HG02623 (cell line): ENCODE measurements at regions not wholly inside any gene's neighbourhood (a gene's known extent, or its start where the extent isn't known, plus 50 kb on each side); places are given as distances from the start of the nearest gene placed in this dataset.

Experiments used
- ATAC-seq: cut with Tn5 transposase; IDR thresholded peaks from one replicate; pipeline ENCODE4 v1.9.1; 2021; ENCODE audit warnings: moderate library complexity; ENCODE audit not compliant: unreplicated experiment

DNA sequence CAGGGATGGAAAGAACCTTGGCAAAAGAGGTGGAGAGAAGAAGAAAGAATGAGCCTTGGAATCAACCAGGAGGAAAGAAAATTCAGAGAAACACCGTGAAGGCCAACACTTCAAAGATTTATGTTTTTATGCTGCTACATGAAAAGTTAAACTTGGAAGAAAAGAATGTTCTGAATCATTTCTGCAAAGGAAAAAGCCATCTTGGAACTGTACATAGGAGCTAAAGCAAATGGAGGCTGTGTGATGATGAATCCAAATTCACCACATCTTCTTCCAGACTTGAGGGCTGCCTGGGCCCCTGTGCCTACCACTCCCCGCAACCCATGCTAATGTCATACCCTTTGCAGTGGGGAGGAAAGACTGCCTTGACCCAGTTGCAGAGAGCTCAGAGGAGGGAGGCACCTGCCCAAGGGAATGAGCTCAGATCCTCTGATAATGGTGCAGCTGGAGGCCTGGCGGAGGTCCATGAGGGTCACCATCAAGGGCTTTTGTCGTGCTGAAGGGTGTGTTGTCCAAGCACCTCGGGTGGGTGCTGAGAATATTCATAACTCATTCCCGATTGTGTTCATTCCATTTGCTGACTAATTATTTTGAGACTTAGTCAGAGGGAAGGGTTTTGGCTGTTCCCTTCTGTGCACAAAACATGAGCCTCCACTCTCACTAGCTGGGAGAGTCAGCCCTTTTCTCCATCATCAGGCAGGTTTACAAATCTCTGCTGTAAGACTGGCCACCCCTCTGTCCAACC lies 245.8 kb upstream of the JAG1 start:
- ATAC-seq: no peak

DNA sequence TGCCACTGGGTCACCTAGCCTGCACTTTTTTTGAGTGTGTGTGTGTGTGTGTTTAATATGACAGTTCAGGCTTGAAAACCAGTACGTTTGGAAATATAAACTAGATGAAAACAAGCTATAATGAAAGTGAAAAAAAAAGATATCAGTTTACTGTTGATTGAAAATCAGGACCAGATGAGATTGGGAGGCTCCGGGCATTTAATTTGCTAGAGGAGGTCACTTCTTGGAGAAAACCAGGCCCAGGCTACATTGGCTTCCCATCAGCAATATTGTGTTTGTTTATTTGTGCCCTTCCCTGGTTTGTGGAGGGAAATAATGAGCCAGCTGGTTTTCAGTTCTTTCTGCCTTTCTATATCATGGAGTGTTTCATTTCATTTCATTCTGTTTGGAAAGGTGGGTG lies 246.6 kb upstream of the JAG1 start:
- ATAC-seq: no peak

DNA sequence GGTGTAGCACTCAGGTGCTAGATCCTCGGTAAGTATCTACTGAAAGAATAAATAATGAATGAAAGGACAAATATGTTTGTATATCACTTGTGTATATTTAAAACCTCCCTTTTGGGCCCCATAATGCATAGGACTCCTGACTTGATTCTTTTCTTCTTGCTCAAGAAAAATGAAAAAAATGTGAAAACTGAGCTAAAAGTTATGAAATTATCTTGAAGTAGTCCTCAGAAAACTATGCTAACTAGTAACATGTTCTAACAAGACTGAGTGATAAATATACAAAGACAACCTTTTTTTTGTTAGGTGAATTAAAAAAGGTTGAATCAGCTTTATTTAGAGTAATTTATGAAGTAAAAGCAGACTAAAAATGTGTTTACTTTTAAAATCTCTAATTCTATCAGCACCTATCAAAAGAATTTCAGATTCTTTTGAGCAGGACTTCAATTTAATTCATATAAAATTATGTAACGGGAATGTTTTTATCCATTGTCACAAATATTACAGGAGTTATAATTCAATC lies 247.8 kb upstream of the JAG1 start:
- ATAC-seq: no peak

DNA sequence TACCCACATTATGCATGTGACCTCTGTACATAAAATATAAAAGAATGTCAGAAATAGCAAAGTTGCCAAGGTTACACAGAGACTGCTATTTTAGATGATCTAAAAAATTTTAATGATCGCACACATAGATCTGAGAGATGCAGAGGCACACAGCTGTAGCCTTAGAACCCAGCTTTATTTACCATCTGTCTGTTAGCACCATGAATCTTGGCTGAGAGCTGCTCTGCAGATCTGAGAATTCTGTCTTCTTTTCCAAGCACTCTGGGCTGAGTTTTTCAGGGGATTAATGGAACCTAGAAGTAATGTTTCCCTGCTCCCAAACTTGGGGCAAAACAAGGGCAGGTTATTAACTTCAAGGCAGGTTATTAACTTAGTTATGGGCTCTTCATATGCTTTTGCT lies 248.7 kb upstream of the JAG1 start:
- ATAC-seq: no peak

DNA sequence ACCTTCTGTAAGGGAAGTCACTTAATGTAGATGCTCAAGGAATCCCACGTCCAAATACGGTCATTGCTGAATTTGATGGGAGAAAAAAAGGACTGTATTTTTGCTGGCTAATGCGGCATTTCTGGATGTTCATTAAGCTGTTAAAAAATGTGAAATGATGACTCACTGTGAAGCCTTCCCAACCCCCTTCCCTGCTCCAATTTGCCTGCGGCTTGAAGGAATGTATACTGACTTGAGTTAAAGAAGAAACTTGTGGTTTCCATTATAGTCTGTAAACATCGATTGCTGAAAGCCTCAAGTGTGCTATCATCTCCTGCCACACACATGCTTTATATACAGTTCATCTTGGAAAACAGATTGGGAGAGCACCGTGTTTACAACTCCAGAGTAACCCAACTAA lies 249.1 kb upstream of the JAG1 start:
- ATAC-seq: no peak

DNA sequence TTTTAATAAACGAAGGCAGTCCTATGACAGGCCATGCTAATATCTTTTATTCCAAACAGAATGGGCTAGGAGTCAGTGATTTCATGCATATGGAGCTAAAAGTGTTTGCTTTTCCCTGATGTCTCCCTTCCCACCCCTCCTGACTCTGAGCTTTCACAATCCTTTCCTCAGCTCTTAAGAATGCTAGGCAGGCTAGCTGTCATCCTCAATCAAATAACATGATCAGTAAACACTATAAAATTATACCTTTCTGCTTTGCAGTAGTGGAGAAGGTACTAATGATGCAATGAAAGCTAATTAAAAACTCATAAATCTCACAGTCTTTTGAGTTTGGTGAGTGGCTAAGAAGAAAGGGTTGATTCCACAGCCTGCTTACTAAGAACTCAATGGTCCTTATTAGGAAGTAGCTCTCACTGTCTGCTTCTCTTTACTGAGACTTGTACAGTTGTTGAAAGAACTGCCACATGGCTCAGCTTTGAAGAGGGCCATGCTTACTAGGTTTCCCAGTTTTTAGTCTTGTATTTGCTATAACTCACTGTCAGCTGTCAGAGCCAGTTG lies 250.9 kb upstream of the JAG1 start:
- no peak for ATAC-seq

DNA sequence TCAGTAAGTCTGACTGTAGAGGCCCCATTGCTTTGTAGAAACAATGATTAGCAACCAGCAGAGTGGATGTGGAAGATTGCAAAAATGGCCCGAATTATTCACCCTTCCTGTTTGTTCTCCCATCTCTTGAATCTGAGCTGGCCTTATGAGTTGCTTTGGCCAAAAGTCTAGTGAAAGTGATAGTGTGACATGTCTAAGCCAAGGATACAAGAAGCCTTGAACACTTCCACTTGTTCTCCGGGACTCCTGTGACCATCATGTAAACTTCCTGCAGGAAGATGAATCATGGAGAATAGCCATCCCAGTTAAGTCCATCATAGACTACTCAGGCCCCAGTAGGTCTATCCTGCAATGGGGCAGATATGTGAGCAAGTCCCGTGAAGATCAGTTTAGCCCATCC lies 252.0 kb upstream of the JAG1 start:
- no peak for ATAC-seq

DNA sequence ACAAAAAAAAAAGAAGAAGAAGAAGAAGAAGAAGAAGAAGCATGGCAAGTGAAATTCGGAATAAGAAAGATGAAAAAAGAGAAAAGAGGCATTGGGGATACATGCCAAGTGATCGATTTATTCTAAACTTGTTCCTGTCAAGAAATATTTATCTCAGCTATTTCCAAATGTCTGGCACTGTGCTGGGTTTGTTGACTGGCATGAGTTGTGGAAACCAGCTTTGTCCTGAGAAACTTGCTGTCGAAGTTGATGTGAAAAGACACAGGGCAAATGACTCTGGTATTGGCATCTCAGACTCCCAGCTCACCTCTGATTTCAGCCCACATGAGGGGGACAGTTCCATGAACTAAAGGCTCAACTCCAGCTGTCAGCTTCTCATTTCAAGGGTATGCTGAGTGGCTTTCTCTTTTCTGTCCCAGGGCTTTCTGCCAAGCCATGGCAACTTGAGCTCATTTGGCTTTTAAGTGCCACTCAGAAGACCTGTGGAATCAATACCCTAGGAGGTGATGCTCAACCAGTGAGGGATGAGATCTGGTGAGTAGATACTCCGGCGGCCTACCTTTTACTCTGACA lies 253.3 kb upstream of the JAG1 start:
- ATAC-seq: no peak

DNA sequence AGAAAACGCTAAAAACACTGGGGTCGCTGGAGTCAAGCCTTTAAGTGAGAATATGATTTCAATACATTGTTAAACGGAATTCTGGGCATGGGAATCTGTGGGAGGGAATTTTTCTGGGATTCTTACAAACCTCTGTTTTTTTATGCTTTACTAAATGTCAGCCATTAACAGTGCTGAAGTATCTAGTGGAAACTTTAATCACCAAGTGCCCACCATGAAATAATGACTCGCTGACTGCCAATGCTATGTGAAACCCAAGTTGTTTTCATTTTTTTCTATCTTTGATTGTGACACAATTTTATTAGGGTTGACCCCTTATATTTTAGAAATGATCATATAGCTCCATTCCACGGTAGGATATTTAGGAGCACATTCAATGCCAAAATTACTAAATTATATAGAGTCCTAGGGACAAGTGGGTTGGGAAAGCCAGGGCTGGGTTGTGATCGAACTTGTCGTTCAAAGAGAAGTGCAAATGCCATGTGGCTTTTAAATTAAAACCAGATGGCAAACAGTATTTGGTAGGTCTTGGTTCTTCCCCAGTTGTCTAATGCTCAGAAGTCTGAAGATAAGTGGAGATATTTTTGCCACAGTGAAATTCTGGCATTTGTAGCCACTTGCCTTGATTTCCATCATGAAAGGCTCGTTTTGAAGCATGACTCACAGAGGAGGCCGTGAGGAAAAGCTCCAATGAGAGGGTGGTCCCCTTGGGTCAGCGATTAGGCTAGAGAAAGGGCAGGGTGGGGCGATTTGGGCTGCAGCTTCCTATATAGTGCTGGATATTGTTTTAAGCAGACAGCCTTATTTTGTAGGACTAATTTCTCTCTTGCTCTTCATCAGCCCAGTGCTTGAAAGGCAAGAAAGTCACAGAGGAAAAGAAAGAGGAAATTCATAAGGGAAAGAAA lies 254.4 kb upstream of the JAG1 start:
- no peak for ATAC-seq

DNA sequence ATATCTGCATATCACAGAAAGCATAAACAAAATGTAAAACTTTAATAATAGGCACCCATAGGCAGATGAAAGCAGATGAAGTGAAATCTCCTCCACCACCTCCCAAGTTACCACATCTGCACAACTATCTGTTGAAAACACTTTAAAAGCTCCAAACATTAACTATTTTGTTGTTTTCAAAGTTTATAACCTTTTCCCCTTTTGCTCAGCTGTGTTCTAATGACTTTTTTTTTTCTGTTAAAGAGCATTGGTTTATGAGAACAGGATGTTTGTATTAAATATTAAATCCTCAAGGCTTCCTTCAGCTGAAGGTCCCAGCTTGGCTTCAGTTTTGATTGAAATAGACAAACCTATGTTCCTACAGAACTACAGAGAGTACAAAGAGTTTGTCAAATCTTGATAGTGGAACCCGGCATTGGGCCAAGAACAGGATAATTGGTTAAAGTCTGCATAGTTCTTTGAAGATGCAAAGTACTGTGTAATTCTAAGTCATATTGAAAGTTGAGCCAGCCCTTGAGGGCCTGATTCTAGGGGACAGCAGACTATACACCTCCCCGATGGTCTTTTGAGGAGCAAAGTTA lies 255.1 kb upstream of the JAG1 start:
- ATAC-seq: no peak

DNA sequence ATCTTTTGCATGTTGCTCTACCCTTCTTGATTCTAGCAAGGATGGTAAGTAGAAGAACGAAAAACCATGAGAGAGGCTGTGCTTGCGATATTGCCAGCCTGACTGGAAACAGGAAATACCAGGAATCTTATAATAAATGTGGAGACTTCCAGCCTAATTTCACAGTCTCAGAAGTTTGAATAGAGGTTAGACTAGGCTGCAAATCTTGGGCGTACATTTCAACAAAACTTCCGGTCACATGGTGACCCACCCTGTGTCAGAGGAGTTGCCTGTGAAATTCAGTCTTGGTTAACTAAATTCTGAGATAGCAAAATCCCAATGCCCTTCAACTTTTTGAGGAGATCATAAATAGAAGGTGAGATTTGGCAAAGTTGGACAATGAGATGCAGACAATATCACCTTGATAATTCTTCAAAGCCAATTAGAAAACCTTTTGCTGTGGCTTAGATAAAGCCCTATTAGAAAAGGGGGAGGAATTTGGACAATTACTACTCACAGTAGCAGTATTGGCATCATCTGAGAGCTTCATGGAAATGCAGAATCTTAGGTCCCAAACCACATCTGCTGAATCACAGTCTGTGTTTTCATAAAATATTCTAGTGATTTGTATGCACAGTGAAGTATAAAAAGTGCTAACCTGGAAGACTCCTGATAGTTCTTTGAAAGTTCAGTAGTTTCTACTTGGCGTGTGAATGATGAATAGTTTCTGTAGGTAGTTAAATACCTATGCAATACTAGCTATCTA lies 262.0 kb upstream of the JAG1 start:
- no peak for ATAC-seq

DNA sequence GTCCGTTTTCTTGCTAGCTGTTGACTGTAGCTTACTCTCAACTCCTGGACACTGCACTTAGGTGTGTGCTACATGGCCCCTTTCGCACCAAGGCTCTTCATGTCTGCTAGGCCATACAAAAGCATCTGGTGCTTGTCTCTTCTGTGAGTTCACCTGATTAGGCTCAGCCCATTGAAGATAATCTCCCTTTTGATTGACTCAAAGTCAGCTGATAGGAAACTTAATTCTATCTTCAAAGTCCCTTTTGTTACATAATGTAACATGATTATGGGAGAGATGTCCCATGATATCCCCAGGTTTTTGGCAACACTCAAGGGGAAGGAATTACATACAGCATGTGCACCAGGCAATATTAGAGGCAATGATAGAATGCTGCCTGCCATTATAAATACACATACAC lies 263.0 kb upstream of the JAG1 start:
- no peak for ATAC-seq

DNA sequence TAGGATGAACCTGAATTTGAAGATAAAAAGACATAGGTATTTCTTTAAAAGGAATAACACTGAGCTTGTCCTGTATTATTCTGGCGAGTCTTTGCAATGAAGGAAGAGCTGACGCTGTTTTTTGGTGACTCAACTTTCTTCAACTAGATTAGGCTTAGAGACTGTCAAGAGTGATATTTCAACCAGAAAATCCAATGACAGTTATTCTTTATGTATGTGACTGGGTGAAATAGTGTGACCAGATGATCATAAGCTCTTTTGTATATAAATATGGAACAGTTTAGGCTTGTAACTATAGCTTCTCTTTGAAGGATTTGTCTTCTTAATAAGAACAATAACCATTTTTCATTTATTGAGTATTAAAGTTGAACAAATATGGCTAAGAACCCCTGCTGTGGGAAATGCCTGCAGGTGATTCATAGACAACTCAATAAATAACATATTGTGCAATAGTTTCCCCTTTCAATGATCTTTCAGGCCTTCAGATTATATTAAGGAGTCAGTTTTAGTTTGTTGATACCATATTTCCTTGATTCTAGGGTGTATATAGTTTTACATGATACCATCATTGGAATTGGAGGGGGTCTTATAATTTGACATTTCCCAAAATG lies 265.6 kb upstream of the JAG1 start:
- ATAC-seq: no peak

DNA sequence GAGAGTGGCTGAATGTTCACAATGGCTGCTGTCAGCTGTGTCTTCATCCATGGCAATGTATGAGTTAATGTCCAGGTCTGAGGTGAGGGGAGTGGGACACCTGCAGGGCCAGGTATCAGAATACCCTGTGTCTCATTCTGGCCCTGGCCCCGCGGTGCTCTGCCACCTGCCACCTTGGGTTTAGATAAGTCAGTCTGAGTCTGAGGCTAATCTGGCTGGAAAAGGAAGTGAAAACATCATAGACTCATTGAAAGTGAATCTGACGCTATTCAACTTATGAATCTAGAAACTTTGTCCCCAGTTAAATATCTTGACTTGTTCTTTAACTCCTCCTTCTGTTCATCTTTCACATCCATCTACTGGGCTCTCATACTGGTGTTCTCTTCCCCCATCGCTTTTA lies 267.1 kb upstream of the JAG1 start:
- ATAC-seq: peak; percentile 94

DNA sequence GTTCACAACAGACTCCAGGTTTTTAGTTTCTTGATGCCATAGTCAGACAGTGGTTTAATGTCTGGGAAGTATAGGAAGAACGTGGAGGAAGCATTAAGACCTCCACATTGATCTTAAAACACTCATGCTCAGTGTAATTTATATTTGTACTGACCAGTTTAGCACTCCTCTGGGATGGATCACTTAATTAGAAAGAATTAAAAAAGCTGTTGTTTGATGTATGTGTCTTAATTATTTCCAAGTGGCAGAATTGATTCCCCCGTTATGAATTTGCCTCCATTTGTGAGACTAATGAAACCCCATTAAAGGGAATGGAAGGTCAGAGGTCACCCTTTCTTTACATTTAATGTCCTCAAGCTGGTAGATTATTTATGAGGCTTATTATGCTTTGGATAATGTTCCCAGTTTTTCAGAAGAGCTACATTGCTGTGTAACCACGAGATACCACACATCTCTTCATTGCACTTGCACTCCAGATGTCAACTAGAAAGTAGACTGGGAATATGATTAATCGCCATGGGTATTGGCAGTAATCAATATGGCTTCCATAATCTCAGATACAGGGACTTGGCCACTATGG lies 270.0 kb upstream of the JAG1 start:
- ATAC-seq: no peak

DNA sequence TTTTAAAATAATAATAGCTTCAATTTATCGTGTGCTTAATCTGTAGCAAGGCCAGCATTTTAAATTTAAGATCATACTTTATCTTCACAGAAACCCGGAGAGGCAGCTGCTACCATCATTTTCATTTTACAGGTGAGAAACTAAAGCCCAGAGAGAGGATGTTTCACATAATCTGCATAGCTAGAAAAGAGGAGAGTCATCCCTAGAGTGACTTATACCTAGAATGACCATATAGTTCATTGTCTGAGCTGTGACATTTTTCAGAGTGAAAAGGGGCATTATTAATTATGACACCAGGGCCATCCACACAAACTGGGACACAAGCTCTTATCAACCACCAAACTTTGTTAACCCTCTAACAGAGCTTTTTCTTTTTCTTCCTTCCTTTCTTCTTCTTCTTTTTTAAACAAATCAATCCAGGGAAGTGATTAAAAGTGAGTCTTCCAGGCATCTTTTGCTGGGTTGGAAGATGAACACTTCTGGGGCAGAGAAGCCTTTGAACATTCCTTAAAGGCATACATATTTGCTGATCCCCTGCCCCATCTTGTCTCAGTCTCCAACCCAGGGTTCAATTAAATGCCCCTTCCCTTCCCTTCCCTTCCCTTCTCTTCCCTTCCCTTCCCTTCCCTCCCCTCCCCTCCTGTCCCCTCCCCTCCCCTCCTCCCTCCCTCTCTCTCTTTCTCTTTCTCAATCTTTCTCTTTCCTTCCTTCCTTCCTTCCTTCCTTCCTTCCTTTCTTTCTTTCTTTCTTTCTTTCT lies 272.5 kb upstream of the JAG1 start:
- ATAC-seq: no peak

DNA sequence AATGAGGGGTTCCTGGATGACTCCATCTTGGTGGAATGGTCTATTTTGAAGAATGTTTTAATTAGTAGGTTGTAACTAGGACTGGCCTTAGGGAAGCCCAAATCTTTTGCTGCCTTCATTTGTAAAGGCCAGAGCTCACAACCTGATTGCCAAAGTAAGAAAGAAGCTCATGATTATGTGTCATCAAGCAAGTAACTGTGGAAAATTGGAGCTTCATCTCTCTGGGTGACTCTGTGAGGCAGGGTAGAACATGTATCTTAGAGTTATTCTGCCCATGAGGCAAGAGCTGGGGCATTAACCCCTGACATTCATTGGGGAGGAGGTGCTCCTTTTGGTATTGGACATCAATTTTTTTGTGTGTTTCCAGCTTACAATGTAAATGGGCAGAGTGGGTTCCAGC lies 273.9 kb upstream of the JAG1 start:
- no peak for ATAC-seq

DNA sequence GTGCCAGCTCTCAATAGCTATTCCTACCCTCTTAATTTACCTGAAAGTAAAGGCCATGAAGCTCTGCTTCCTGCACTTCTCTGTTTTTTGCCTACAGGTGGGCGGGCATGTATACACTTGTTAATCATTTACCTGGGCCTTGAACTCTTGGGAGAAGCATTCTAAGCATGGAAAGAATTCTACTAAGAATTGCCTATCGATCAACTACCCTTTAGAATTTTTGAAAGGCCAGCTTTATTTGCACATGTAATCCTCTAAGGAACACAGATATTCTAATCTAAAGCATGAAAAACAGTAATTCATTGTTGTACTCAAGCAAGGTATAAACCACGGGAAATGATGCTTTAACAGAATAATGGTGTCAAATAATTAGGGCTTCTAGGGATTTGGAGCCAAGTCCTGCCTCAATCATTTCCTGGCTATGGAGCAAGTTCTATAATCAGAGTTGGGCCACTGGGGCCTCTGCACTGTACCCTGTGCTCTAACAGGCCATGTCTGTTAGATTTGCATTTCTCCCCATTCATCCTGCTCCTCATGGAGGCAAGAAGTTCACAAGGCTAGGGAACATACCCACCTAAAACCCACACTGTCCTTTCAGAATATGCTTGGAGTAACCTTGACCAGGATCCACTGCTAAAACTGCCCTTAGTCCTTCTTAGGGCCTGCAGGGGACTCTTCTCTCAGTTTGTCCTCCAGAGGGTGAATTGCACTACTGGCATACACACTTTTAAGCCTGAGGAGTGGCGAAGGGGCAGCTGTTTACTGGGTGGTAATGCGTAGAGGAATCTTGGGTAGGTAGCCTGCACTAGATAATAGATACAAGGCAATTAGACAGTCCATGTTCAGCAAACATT lies 276.4 kb upstream of the JAG1 start:
- ATAC-seq: no peak
